CD14-positive monocyte (primary cell): ENCODE measurements at regions not wholly inside any gene's neighbourhood (a gene's known extent, or its start where the extent isn't known, plus 50 kb on each side); places are given as distances from the start of the nearest gene placed in this dataset.

ENCODE experiments used
- DNase-seq, 3 donors: peaks; one replicate each; pipeline ENCODE4 v3.0.0-alpha.2; 2011 to 2022
- H2AFZ ChIP-seq: 2 replicates; pipeline ENCODE4 v1.6.0; 2012; ENCODE audit warnings: mild to moderate bottlenecking, low read depth, low read length, inconsistent platforms; ENCODE audit not compliant: insufficient read depth, poor library complexity, severe bottlenecking
- H3K27ac ChIP-seq, 2 donors: 1 replicate in 1 of 2; 2 replicates in 1 of 2; pipeline ENCODE4 v1.5.1; 2012 to 2013; ENCODE audit warnings: low read length in 2 of 2, control low read depth in 1 of 2, inconsistent platforms in 1 of 2, low read depth in 1 of 2, mild to moderate bottlenecking in 1 of 2
- H3K27me3 ChIP-seq, 2 donors: one replicate each; pipeline versions ENCODE4 v1.6.0 to v1.6.1; 2011 to 2013; ENCODE audit warnings: low read length in 2 of 2; ENCODE audit not compliant: control insufficient read depth in 2 of 2, insufficient read depth in 2 of 2
- H3K36me3 ChIP-seq, 2 donors: replicated peaks in 1 of 2; 1 replicate in 1 of 2; 2 replicates in 1 of 2; pipeline versions ENCODE4 v1.5.1 to v1.6.1; 2012 to 2013; ENCODE audit warnings: low read length in 2 of 2, control low read depth in 1 of 2, inconsistent platforms in 1 of 2, mild to moderate bottlenecking in 1 of 2; ENCODE audit not compliant: insufficient read depth in 2 of 2, control insufficient read depth in 1 of 2
- H3K4me1 ChIP-seq, 2 donors: 1 replicate in 1 of 2; 2 replicates in 1 of 2; pipeline versions ENCODE4 v1.5.1 to v1.6.1; 2012 to 2013; ENCODE audit warnings: low read length in 2 of 2, control low read depth in 1 of 2, inconsistent platforms in 1 of 2, mild to moderate bottlenecking in 1 of 2, moderate library complexity in 1 of 2; ENCODE audit not compliant: insufficient read depth in 2 of 2, control insufficient read depth in 1 of 2
- H3K4me2 ChIP-seq: replicated peaks from 2 replicates; pipeline ENCODE3; 2012; ENCODE audit warnings: low read length, moderate library complexity, mild to moderate bottlenecking; ENCODE audit not compliant: poor library complexity, severe bottlenecking; ENCODE audit errors: extremely low read depth
- H3K4me3 ChIP-seq, 3 experiments: fragments of 200-600 bp in 1 of 3; sonication (generic) in 1 of 3; replicated peaks in 1 of 3; 1 replicate in 2 of 3; 2 replicates in 1 of 3; pipeline ENCODE4 v1.5.1; 2011 to 2013; ENCODE audit warnings: low read length in 3 of 3, mild to moderate bottlenecking in 3 of 3, control low read depth in 2 of 3, low read depth in 2 of 3, inconsistent platforms in 1 of 3, moderate library complexity in 1 of 3
- H3K79me2 ChIP-seq: 2 replicates; pipeline ENCODE4 v1.6.0; 2012; ENCODE audit warnings: mild to moderate bottlenecking, control low read depth, inconsistent platforms, low read length, moderate library complexity; ENCODE audit not compliant: insufficient read depth
- H3K9ac ChIP-seq: 2 replicates; pipeline ENCODE4 v1.6.0; 2017; ENCODE audit warnings: low read length, mild to moderate bottlenecking; ENCODE audit not compliant: insufficient read depth, poor library complexity, severe bottlenecking
- H3K9me3 ChIP-seq, 2 donors: replicated peaks in 1 of 2; 1 replicate in 1 of 2; 2 replicates in 1 of 2; pipeline versions ENCODE4 v1.5.1 to v1.6.1; 2012 to 2013; ENCODE audit warnings: low read length in 2 of 2, control low read depth in 1 of 2; ENCODE audit not compliant: control insufficient read depth in 1 of 2, insufficient read depth in 1 of 2
- H4K20me1 ChIP-seq: 2 replicates; pipeline ENCODE4 v1.6.0; 2012; ENCODE audit warnings: mild to moderate bottlenecking, low read length, control low read depth, moderate library complexity; ENCODE audit not compliant: insufficient read depth
- H3K27ac Mint-ChIP-seq, 7 donors: one replicate each; pipeline ENCODE4 v1.8.0; 2020; ENCODE audit warnings: mild to moderate bottlenecking in 7 of 7, mixed read lengths in 7 of 7, moderate library complexity in 6 of 7, inconsistent platforms in 2 of 7
- H3K27me3 Mint-ChIP-seq, 3 donors: one replicate each; pipeline ENCODE4 v1.8.0; 2021 to 2022; ENCODE audit warnings: low read depth in 3 of 3, mild to moderate bottlenecking in 3 of 3, mixed read lengths in 3 of 3, moderate library complexity in 3 of 3, inconsistent platforms in 1 of 3
- H3K36me3 Mint-ChIP-seq, 2 donors: one replicate each; pipeline ENCODE4 v1.8.0; 2020; ENCODE audit warnings: mixed read lengths in 2 of 2, inconsistent platforms in 1 of 2, mild to moderate bottlenecking in 1 of 2
- H3K4me1 Mint-ChIP-seq: one replicate; pipeline ENCODE4 v1.8.0; 2020; ENCODE audit warnings: mild to moderate bottlenecking, mixed read lengths
- H3K4me3 Mint-ChIP-seq, 2 donors: one replicate each; pipeline ENCODE4 v1.8.0; 2020; ENCODE audit warnings: mild to moderate bottlenecking in 2 of 2, mixed read lengths in 2 of 2, moderate library complexity in 1 of 2
- H3K9me3 Mint-ChIP-seq, 7 donors: one replicate each; pipeline ENCODE4 v1.8.0; 2020 to 2022; ENCODE audit warnings: mixed read lengths in 7 of 7, mild to moderate bottlenecking in 6 of 7, moderate library complexity in 6 of 7, inconsistent platforms in 2 of 7
- CTCF ChIP-seq: fragments of 200-600 bp; IDR thresholded peaks from one replicate; pipeline ENCODE4 v1.8.0; 2022; ENCODE audit warnings: antibody characterized with exemption, mild to moderate bottlenecking
- WGBS: methylation state at CpG from one replicate; pipeline ENCODE4 v1.1.5; 2013; ENCODE audit warnings: missing lambda C conversion rate; ENCODE audit not compliant: insufficient coverage; 5-methylcytosine and 5-hydroxymethylcytosine counted together
- intact Hi-C, 2 donors: fragments of 100-400 bp; cut with micrococcal nuclease; formaldehyde crosslinking; loops; one replicate each; pipeline versions ENCODE4 v1.15.0 to v1.15.1; 2023

GRCh38 chr9:134521817-134522501 lies 119.6 kb upstream of the COL5A1 start:
- Mint-ChIP-seq H3K27ac (no peak overlapping the region), H3K4me3 (no peak overlapping the region), H3K27me3 (peaks cover 1 to 6% (median 4%) of the 10 kb centered on the region in 3 donors), H3K9me3 (peaks cover 0 to 6% (median 2%) of the 10 kb centered on the region in 7 donors), H3K36me3 (no peaks in the 10 kb centered on the region), H3K4me1 (no peaks in the 10 kb centered on the region)
- Histone ChIP-seq H2AFZ (no peak overlapping the region), H3K79me2 (no peaks in the 10 kb centered on the region), H3K4me1 (no peaks in the 10 kb centered on the region), H3K36me3 (no peaks in the 10 kb centered on the region), H3K9ac (no peak overlapping the region), H4K20me1 (no peaks in the 10 kb centered on the region), H3K27ac (no peak overlapping the region), H3K9me3 (no peaks in the 10 kb centered on the region), H3K4me2 (no peak overlapping the region), H3K27me3 (no peaks in the 10 kb centered on the region), H3K4me3 (no peak overlapping the region)
- no peak for DNase-seq
- WGBS, result 85% methylated on average over 25 of the region's 25 CpGs
- TF ChIP-seq CTCF, result no peak
- intact Hi-C loops, result no loop called here

GRCh38 chr9:134522502-134522848 lies 119.1 kb upstream of the COL5A1 start:
- no peaks in the 10 kb centered on the region for H3K4me1 ChIP-seq
- intact Hi-C loops, result no loop called here
- no peak overlapping the region for H3K4me2 ChIP-seq
- H3K79me2 ChIP-seq, result no peaks in the 10 kb centered on the region
- no peaks in the 10 kb centered on the region for H3K36me3 Mint-ChIP-seq
- H3K9me3 ChIP-seq, result no peaks in the 10 kb centered on the region
- H3K36me3 ChIP-seq, result no peaks in the 10 kb centered on the region
- no peak overlapping the region for H3K4me3 ChIP-seq
- no peak for TF ChIP-seq CTCF
- H2AFZ ChIP-seq, result no peak overlapping the region
- no peaks in the 10 kb centered on the region for H3K27me3 ChIP-seq
- 87% methylated on average over 4 of the region's 7 CpGs for WGBS
- peaks cover 4 to 6% (median 4%) of the 10 kb centered on the region in 3 donors for H3K27me3 Mint-ChIP-seq
- no peaks in the 10 kb centered on the region for H3K4me1 Mint-ChIP-seq
- no peak for DNase-seq
- H3K9me3 Mint-ChIP-seq, result peaks cover 0 to 8% (median 2%) of the 10 kb centered on the region in 7 donors
- no peak overlapping the region for H3K4me3 Mint-ChIP-seq
- no peak overlapping the region for H3K9ac ChIP-seq
- H3K27ac ChIP-seq, result no peak overlapping the region
- no peaks in the 10 kb centered on the region for H4K20me1 ChIP-seq
- no peak overlapping the region for H3K27ac Mint-ChIP-seq
